ENCODE measurements at regions not wholly inside any gene's neighbourhood (a gene's known extent, or its start where the extent isn't known, plus 50 kb on each side); places are given as distances from the start of the nearest gene placed in this dataset.
"Not testable (repeated sequence)": the region's sequence is repeated elsewhere in the genome, so short reads cannot be mapped to it uniquely, and the experiment has no call there.

GRCh38 chr14:51447411-51447810 is 204.3 kb upstream of the FRMD6 start:
- no peak for DNase-seq

- DNase-seq = no peak
Observed at GRCh38 chr14:51448831-51449670, 202.7 kb upstream of the FRMD6 start.

DNA sequence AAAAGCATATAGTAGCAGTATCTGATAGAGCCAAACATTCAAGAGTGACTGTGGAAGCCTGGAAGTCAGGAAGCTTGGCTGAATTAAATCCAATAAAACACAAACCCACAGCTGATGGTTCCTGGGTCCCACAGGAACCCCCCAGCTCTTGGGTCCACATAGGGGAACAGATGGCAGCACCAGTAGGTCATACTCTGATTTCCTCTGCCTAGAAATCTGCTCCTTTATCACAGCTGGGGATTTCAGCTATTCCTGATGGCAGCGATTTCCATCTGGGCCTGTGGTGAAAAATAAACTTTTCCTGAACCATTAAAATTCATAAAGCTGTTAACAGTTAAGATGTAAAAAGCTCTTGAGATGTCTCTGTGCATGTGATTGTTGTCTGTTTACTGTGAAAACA is 202.0 kb upstream of the FRMD6 start:
- DNase-seq = no peak

DNA sequence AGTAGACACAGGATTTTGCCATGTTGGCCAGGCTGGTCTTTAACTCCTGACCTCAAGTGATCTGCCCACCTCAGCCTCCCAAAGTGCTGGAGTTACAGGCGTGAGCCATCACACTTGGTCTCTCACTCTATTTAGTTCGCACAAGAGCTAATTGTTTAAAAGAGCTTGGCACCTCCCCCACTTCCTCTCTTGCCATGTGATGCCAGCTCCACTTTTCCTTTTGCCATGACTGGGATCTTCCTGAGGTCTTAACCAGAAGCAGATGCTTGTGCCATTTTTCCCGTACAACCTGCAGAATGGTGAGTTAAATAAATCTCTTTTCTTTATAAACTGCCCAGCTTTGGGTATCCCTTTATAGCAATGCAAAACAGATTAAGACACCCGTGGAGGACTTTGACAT is 200.1 kb upstream of the FRMD6 start:
- DNase-seq = no peak

GRCh38 chr14:51453869-51454268 is 197.8 kb upstream of the FRMD6 start:
- DNase-seq = no peak

GRCh38 chr14:51454351-51454750 is 197.4 kb upstream of the FRMD6 start:
- DNase-seq = no peak

DNA sequence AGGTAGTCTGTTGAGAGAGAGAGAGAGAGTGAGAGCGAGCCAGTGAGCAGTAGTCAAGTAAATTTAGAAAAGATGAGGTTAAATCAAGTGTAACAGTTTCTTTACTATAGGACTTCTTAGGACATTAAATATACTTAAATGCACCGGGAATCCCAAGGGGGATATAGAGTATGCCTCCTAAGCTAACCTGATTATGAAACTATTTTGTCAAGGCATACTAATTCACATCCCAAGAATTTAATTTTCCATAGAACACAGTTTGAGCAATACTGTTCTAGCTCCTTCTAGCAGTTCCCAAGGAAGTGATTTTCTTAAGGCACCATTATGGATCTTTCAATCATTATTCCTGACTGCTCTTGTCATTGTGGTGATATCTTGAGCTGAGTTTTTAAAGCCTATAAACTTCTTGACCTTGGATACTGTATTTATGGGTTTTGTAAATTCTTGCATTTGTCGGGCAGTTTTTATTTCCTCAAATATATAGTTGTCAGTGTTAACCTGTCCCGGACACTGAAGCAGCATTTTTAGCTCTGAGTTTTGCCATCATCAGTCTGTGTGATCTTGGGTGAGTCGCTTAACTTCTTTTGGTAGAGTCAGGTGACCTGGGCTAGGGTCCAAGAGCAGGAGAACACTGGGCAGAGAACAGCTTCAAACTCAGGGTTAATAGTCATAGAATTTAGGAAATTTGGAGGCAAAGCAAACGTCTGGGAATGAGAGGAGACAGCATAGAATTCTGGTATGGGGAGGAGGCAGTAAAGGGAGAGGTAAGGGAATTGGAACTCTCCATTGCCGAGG is 196.5 kb upstream of the FRMD6 start:
- no peak for DNase-seq

GRCh38 chr14:51457843-51458562 is 193.7 kb upstream of the FRMD6 start:
- no peak for DNase-seq

DNA sequence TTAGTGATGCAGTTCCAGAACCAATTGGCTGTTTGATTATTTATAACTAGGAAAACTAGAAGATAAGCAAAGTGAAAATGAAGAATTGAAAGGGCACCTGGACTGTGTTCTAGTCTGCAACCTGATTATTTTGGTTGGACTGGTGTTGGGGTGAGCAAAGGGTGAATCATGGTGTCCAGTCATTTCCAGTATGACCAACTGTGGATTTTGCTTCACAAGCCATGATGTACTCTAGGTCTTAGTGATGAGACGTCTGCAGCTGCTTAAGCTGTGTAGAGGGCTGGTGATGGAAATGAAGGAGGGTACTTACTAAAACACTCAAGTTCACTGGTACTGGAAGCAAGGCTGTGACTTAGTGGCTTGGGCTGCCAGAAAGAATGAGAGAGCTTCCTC is 193.2 kb upstream of the FRMD6 start:
- no peak for DNase-seq

- no peak for DNase-seq
Observed at GRCh38 chr14:51460011-51460410, 191.7 kb upstream of the FRMD6 start.

DNA sequence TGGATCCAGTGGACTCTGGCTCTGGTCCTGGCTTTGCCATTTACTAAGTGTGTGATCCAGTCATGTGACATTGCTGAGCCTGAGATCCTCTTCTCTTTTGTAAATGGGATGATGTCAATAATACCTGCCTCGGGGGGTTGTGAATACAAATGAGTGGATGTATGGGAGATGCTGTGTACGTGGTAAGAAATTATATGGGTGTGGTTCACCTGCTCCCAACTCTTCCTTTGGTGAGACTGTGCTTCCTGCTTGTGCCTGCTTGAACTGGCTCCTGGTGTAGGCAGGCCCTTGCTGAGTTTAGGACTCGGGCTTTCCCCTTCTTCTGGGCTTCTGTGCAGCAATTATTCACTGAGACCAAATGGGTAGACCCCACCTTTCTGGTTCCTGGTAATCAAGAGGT is 189.5 kb upstream of the FRMD6 start:
- DNase-seq = no peak

DNA sequence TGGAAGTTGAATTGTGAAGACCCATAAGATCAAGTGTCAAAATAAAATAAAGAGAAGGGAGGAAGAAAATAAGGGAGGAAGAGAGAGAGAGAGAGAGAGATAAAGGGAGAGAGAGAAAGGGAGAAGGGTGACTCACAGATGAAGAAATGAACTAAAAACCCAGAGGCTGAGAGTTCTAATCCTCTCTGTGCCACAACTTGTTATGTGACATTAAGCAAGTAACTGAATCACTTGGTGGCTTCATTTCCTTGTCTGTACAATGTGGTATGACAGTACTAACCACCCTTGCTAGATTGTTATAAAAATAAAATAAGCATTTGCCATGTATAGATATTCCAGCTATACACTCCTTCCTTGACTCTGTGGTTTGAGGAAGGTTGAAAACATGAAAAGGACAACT is 189.0 kb upstream of the FRMD6 start:
- no peak for DNase-seq

GRCh38 chr14:51463461-51463860 is 188.2 kb upstream of the FRMD6 start:
- DNase-seq = no peak

GRCh38 chr14:51464411-51464810 is 187.3 kb upstream of the FRMD6 start:
- no peak for DNase-seq

- DNase-seq = no peak
Observed at GRCh38 chr14:51465486-51465885, 186.2 kb upstream of the FRMD6 start.

DNA sequence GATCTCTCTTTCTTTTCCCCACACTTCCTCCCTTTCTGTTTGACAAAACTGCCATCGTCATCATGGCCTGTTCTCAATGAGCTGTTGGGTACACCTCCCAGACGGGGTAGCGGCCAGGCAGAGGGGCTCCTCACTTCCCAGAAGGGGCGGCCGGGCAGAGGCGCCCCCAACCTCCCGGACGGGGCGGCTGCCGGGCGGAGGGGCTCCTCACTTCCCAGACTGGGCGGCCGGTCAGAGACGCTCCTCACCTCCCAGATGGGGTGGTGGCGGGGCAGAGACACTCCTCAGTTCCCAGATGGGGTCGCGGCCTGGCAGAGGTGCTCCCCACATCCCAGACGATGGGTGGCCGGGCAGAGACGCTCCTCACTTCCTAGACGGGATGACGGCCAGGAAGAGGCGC is 184.3 kb upstream of the FRMD6 start:
- not testable (repeated sequence) for DNase-seq

GRCh38 chr14:51468523-51468922 is 183.2 kb upstream of the FRMD6 start:
- DNase-seq = no peak

DNA sequence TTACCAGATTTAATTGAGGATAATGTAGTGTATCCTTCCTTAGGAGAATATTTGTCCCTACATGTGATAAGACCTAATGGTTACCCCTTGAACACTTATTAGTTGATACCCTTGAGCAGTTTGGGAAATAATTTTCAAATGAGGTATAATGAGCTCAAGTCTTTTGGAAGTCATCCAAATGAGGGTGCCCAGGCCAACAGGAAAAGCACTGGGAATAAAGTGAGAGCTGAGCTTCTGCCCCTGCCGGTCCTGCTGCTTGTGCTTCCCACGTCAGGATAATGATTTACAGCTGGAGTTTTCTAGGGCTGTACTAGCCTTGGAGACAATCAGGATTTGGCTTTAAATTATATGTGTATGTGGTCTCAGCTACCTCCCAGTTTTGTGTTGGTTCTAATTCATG is 178.8 kb upstream of the FRMD6 start:
- DNase-seq = no peak

GRCh38 chr14:51473351-51473750 is 178.4 kb upstream of the FRMD6 start:
- DNase-seq = no peak

GRCh38 chr14:51473808-51474565 is 177.7 kb upstream of the FRMD6 start:
- DNase-seq = no peak

GRCh38 chr14:51474854-51475253 is 176.9 kb upstream of the FRMD6 start:
- no peak for DNase-seq

GRCh38 chr14:51478175-51478621 is 173.5 kb upstream of the FRMD6 start:
- no peak for DNase-seq
